ENCODE measurements at regions not wholly inside any gene's neighbourhood (a gene's known extent, or its start where the extent isn't known, plus 50 kb on each side); places are given as distances from the start of the nearest gene placed in this dataset.

GRCh38 chr18:45496741-45497140 is 118.5 kb upstream of the SLC14A2 start:
- TF ChIP-seq, protein P1, sequence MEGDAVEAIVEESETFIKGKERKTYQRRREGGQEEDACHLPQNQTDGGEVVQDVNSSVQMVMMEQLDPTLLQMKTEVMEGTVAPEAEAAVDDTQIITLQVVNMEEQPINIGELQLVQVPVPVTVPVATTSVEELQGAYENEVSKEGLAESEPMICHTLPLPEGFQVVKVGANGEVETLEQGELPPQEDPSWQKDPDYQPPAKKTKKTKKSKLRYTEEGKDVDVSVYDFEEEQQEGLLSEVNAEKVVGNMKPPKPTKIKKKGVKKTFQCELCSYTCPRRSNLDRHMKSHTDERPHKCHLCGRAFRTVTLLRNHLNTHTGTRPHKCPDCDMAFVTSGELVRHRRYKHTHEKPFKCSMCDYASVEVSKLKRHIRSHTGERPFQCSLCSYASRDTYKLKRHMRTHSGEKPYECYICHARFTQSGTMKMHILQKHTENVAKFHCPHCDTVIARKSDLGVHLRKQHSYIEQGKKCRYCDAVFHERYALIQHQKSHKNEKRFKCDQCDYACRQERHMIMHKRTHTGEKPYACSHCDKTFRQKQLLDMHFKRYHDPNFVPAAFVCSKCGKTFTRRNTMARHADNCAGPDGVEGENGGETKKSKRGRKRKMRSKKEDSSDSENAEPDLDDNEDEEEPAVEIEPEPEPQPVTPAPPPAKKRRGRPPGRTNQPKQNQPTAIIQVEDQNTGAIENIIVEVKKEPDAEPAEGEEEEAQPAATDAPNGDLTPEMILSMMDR (IDR thresholded peaks at IDR 0.05) = no peak
- TF ChIP-seq POLR2A (IDR thresholded peaks at IDR 0.05) = no peak
